ENCODE measurements at regions not wholly inside any gene's neighbourhood (a gene's known extent, or its start where the extent isn't known, plus 50 kb on each side); places are given as distances from the start of the nearest gene placed in this dataset.

GRCh38 chr1:10848109-10848684 is 51.8 kb upstream of the CASZ1 start:
- Histone ChIP-seq H3K36me3 (ENCODE audit: control insufficient read depth in 2 of 2, insufficient read depth in 2 of 2, low read length in 2 of 2) (no peaks in the 10 kb centered on the region), H3K27me3 (ENCODE audit: control insufficient read depth in 2 of 2, insufficient read depth in 2 of 2, low read length in 2 of 2) (peaks cover 0 to 3% of the 10 kb centered on the region in 2 donors), H3K9me3 (ENCODE audit: control insufficient read depth in 2 of 2, low read length in 2 of 2) (no peaks in the 10 kb centered on the region), H3K9ac (ENCODE audit: low read depth in 1 of 2, low read length in 2 of 2) (no peak overlapping the region), H3K27ac (ENCODE audit: low read depth in 2 of 2, low read length in 2 of 2) (no peak overlapping the region), H3K4me1 (ENCODE audit: control insufficient read depth in 2 of 2, insufficient read depth in 2 of 2, low read length in 2 of 2) (no peaks in the 10 kb centered on the region), H3K4me3 (ENCODE audit: low read length in 2 of 2) (no peak overlapping the region)

GRCh38 chr1:10850026-10850425 is 53.6 kb upstream of the CASZ1 start:
- Histone ChIP-seq H3K9me3 (ENCODE audit: control insufficient read depth in 2 of 2, low read length in 2 of 2) (no peaks in the 10 kb centered on the region), H3K9ac (ENCODE audit: low read depth in 1 of 2, low read length in 2 of 2) (no peak overlapping the region), H3K27ac (ENCODE audit: low read depth in 2 of 2, low read length in 2 of 2) (no peak overlapping the region), H3K4me1 (ENCODE audit: control insufficient read depth in 2 of 2, insufficient read depth in 2 of 2, low read length in 2 of 2) (no peaks in the 10 kb centered on the region), H3K4me3 (ENCODE audit: low read length in 2 of 2) (no peak overlapping the region), H3K27me3 (ENCODE audit: control insufficient read depth in 2 of 2, insufficient read depth in 2 of 2, low read length in 2 of 2) (peaks cover 0 to 3% of the 10 kb centered on the region in 2 donors), H3K36me3 (ENCODE audit: control insufficient read depth in 2 of 2, insufficient read depth in 2 of 2, low read length in 2 of 2) (no peaks in the 10 kb centered on the region)

DNA sequence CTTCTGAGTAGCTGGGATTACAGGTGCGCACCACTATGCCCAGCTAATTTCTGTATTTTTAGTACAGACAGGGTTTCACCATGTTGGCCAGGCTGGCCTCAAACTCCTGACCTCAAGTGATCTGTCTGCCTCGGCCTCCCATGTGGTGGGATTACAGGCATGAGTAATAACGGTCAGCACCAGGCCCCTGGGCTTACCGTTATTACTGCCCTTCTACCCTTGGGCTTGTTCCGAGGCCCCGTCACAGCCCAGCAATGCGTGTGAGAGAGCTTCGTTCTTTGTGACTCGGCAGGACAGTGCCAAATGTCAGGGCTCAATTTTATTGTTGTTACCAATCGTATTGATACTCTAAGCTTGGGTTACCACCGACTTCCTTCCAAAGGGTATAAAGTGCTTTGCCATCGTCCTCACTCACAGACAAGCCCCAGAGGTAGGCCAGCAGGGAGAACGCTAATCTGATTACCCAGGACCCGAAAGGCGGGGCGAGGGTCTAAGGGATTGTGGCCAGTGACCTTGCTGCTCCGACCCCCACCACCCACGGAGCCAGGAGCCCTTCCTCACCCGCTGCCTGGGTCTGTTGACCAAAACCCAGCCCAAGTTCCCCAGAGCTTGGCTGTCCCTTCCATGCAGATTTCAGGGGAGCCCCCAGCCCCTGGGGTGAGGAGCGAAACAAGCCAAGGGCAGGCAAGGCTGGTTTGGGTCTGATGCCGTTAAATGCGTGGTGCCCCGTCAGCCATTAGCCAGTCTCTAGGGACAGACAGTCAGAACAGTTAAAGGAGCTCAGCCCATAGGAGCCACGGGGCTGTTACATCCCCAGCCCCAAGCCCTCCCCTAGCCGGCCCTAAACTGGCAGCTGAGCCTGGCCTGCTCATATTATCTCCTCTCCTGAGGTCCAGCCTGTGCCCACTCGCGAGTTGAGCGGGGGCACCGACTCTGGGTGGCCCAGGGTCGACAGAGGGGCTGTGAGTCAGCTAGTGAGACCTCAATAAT is 54.9 kb upstream of the CASZ1 start:
- Histone ChIP-seq H3K27ac (ENCODE audit: low read depth in 2 of 2, low read length in 2 of 2) (no peak overlapping the region), H3K27me3 (ENCODE audit: control insufficient read depth in 2 of 2, insufficient read depth in 2 of 2, low read length in 2 of 2) (peaks cover 0 to 3% of the 10 kb centered on the region in 2 donors), H3K36me3 (ENCODE audit: control insufficient read depth in 2 of 2, insufficient read depth in 2 of 2, low read length in 2 of 2) (no peaks in the 10 kb centered on the region)

GRCh38 chr1:10852018-10852417 is 55.6 kb upstream of the CASZ1 start:
- no peak overlapping the region for H3K4me3 ChIP-seq (ENCODE audit: low read length in 2 of 2)
- no peaks in the 10 kb centered on the region for H3K36me3 ChIP-seq (ENCODE audit: control insufficient read depth in 2 of 2, insufficient read depth in 2 of 2, low read length in 2 of 2)
- no peaks in the 10 kb centered on the region for H3K4me1 ChIP-seq (ENCODE audit: control insufficient read depth in 2 of 2, insufficient read depth in 2 of 2, low read length in 2 of 2)
- no peaks in the 10 kb centered on the region for H3K9me3 ChIP-seq (ENCODE audit: control insufficient read depth in 2 of 2, low read length in 2 of 2)
- peaks cover 0 to 3% of the 10 kb centered on the region in 2 donors for H3K27me3 ChIP-seq (ENCODE audit: control insufficient read depth in 2 of 2, insufficient read depth in 2 of 2, low read length in 2 of 2)
- no peak overlapping the region for H3K9ac ChIP-seq (ENCODE audit: low read depth in 1 of 2, low read length in 2 of 2)
- no peak overlapping the region for H3K27ac ChIP-seq (ENCODE audit: low read depth in 2 of 2, low read length in 2 of 2)

More for the DNA sequence above, 54.9 kb upstream of the CASZ1 start:
- Histone ChIP-seq H3K9me3 (ENCODE audit: control insufficient read depth in 2 of 2, low read length in 2 of 2) (no peaks in the 10 kb centered on the region), H3K9ac (ENCODE audit: low read depth in 1 of 2, low read length in 2 of 2) (no peak overlapping the region), H3K4me3 (ENCODE audit: low read length in 2 of 2) (no peak overlapping the region), H3K4me1 (ENCODE audit: control insufficient read depth in 2 of 2, insufficient read depth in 2 of 2, low read length in 2 of 2) (no peaks in the 10 kb centered on the region)

GRCh38 chr1:10852486-10852885 is 56.0 kb upstream of the CASZ1 start:
- peaks cover 0 to 3% of the 10 kb centered on the region in 2 donors for H3K27me3 ChIP-seq (ENCODE audit: control insufficient read depth in 2 of 2, insufficient read depth in 2 of 2, low read length in 2 of 2)
- no peaks in the 10 kb centered on the region for H3K36me3 ChIP-seq (ENCODE audit: control insufficient read depth in 2 of 2, insufficient read depth in 2 of 2, low read length in 2 of 2)
- H3K4me1 ChIP-seq (ENCODE audit: control insufficient read depth in 2 of 2, insufficient read depth in 2 of 2, low read length in 2 of 2): no peaks in the 10 kb centered on the region
- no peak overlapping the region for H3K27ac ChIP-seq (ENCODE audit: low read depth in 2 of 2, low read length in 2 of 2)
- no peak overlapping the region for H3K4me3 ChIP-seq (ENCODE audit: low read length in 2 of 2)
- no peak overlapping the region for H3K9ac ChIP-seq (ENCODE audit: low read depth in 1 of 2, low read length in 2 of 2)
- no peaks in the 10 kb centered on the region for H3K9me3 ChIP-seq (ENCODE audit: control insufficient read depth in 2 of 2, low read length in 2 of 2)

DNA sequence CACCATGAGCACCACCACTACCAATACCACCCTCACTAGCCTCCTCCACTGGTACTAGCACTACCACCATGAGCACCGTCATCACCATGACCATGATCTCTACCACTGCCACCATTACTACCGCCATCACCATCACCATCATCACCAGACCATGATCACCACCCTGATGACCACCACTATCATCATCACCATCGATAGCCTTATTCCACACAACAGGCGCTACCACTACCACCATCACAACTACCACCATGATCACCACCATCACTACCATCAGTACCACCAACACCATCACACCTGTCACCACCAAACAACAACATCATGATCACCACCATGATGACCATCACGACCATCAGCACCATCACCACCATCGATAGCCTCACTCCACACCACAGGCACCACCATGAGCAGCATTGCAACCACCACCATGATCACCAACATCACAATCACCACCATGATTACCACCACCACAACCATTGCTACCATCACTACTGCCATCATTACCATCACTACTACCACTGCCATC is 56.6 kb upstream of the CASZ1 start:
- H3K4me1 ChIP-seq (ENCODE audit: control insufficient read depth in 2 of 2, insufficient read depth in 2 of 2, low read length in 2 of 2): peaks cover 0 to under 1% of the 10 kb centered on the region in 2 donors
- no peak overlapping the region for H3K27ac ChIP-seq (ENCODE audit: low read depth in 2 of 2, low read length in 2 of 2)
- peaks cover 0 to 3% of the 10 kb centered on the region in 2 donors for H3K27me3 ChIP-seq (ENCODE audit: control insufficient read depth in 2 of 2, insufficient read depth in 2 of 2, low read length in 2 of 2)
- no peaks in the 10 kb centered on the region for H3K9me3 ChIP-seq (ENCODE audit: control insufficient read depth in 2 of 2, low read length in 2 of 2)
- H3K4me3 ChIP-seq (ENCODE audit: low read length in 2 of 2): no peak overlapping the region
- H3K9ac ChIP-seq (ENCODE audit: low read depth in 1 of 2, low read length in 2 of 2): no peak overlapping the region
- no peaks in the 10 kb centered on the region for H3K36me3 ChIP-seq (ENCODE audit: control insufficient read depth in 2 of 2, insufficient read depth in 2 of 2, low read length in 2 of 2)

GRCh38 chr1:10853701-10854100 is 57.3 kb upstream of the CASZ1 start:
- no peak overlapping the region for H3K9ac ChIP-seq (ENCODE audit: low read depth in 1 of 2, low read length in 2 of 2)
- H3K9me3 ChIP-seq (ENCODE audit: control insufficient read depth in 2 of 2, low read length in 2 of 2): no peaks in the 10 kb centered on the region
- no peaks in the 10 kb centered on the region for H3K36me3 ChIP-seq (ENCODE audit: control insufficient read depth in 2 of 2, insufficient read depth in 2 of 2, low read length in 2 of 2)
- H3K27me3 ChIP-seq (ENCODE audit: control insufficient read depth in 2 of 2, insufficient read depth in 2 of 2, low read length in 2 of 2): peaks cover 3% of the 10 kb centered on the region in 2 donors
- H3K27ac ChIP-seq (ENCODE audit: low read depth in 2 of 2, low read length in 2 of 2): no peak overlapping the region
- no peak overlapping the region for H3K4me3 ChIP-seq (ENCODE audit: low read length in 2 of 2)
- H3K4me1 ChIP-seq (ENCODE audit: control insufficient read depth in 2 of 2, insufficient read depth in 2 of 2, low read length in 2 of 2): peaks cover 3 to 7% of the 10 kb centered on the region in 2 donors

- Histone ChIP-seq H3K4me3 (ENCODE audit: low read length in 2 of 2) (no peak overlapping the region), H3K4me1 (ENCODE audit: control insufficient read depth in 2 of 2, insufficient read depth in 2 of 2, low read length in 2 of 2) (peaks cover 4 to 10% of the 10 kb centered on the region in 2 donors), H3K9ac (ENCODE audit: low read depth in 1 of 2, low read length in 2 of 2) (no peak overlapping the region), H3K36me3 (ENCODE audit: control insufficient read depth in 2 of 2, insufficient read depth in 2 of 2, low read length in 2 of 2) (no peaks in the 10 kb centered on the region), H3K27ac (ENCODE audit: low read depth in 2 of 2, low read length in 2 of 2) (no peak overlapping the region), H3K27me3 (ENCODE audit: control insufficient read depth in 2 of 2, insufficient read depth in 2 of 2, low read length in 2 of 2) (peaks cover 0 to 4% of the 10 kb centered on the region in 2 donors), H3K9me3 (ENCODE audit: control insufficient read depth in 2 of 2, low read length in 2 of 2) (no peaks in the 10 kb centered on the region)
These were observed 58.5 kb upstream of the CASZ1 start for GRCh38 chr1:10854856-10855459.

DNA sequence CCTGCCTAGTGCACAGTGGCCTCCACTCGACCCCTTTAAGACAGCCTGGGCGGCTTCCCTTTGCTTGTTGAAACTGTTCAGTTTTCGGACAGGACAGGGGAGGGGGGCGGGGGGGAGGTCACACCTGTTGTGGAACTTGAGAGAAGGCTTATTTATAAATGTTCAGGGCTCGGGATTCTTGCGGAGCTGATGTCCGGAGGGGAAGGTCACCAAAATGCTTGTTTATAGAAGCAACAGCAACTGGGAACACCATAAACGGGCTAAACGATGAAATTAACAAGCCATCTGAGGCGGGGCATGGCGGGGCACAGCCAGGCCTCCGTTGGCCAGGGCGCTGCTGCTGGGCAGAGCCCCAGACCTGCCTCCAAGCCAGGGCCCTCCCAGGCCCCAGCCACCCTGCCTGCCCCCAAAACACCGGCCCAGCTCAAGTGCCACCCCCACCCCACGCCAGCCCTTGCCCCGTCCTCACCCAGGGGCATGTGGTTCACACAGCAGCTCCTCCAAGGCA is 59.8 kb upstream of the CASZ1 start:
- Histone ChIP-seq H3K9ac (ENCODE audit: low read depth in 1 of 2, low read length in 2 of 2) (no peak overlapping the region), H3K4me3 (ENCODE audit: low read length in 2 of 2) (no peak overlapping the region), H3K27ac (ENCODE audit: low read depth in 2 of 2, low read length in 2 of 2) (no peak overlapping the region), H3K4me1 (ENCODE audit: control insufficient read depth in 2 of 2, insufficient read depth in 2 of 2, low read length in 2 of 2) (peaks cover 4 to 10% of the 10 kb centered on the region in 2 donors), H3K36me3 (ENCODE audit: control insufficient read depth in 2 of 2, insufficient read depth in 2 of 2, low read length in 2 of 2) (no peaks in the 10 kb centered on the region), H3K9me3 (ENCODE audit: control insufficient read depth in 2 of 2, low read length in 2 of 2) (no peaks in the 10 kb centered on the region), H3K27me3 (ENCODE audit: control insufficient read depth in 2 of 2, insufficient read depth in 2 of 2, low read length in 2 of 2) (peaks cover 0 to 4% of the 10 kb centered on the region in 2 donors)
